Type B pancreatic cell (in vitro differentiated cells): ENCODE measurements at regions not wholly inside any gene's neighbourhood (a gene's known extent, or its start where the extent isn't known, plus 50 kb on each side); places are given as distances from the start of the nearest gene placed in this dataset.

Experiments used
- DNase-seq: peaks from one replicate; pipeline ENCODE4 v3.0.0; 2021; ENCODE audit warnings: mixed read lengths; ENCODE audit not compliant: unreplicated experiment; ENCODE audit errors: extremely low spot score
- H3K27ac Mint-ChIP-seq: 2 replicates; pipeline ENCODE4 v1.8.0; 2021; ENCODE audit warnings: mild to moderate bottlenecking, mixed read lengths
- H3K27me3 Mint-ChIP-seq: 2 replicates; pipeline ENCODE4 v1.8.0; 2021; ENCODE audit warnings: mixed read lengths
- H3K36me3 Mint-ChIP-seq: 2 replicates; pipeline ENCODE4 v1.8.0; 2021; ENCODE audit warnings: mixed read lengths
- H3K4me1 Mint-ChIP-seq: one replicate; pipeline ENCODE4 v1.8.0; 2021; ENCODE audit warnings: mixed read lengths; ENCODE audit not compliant: unreplicated experiment
- H3K4me3 Mint-ChIP-seq: 2 replicates; pipeline ENCODE4 v1.8.0; 2021; ENCODE audit warnings: mild to moderate bottlenecking, mixed read lengths
- H3K9me3 Mint-ChIP-seq: 2 replicates; pipeline ENCODE4 v1.8.0; 2021; ENCODE audit warnings: mixed read lengths
- CTCF ChIP-seq: fragments of 200-600 bp; sonication (generic); conservative IDR thresholded peaks from 2 replicates; pipeline ENCODE4 v1.5.0; 2021; ENCODE audit warnings: antibody characterized with exemption, mild to moderate bottlenecking

DNA sequence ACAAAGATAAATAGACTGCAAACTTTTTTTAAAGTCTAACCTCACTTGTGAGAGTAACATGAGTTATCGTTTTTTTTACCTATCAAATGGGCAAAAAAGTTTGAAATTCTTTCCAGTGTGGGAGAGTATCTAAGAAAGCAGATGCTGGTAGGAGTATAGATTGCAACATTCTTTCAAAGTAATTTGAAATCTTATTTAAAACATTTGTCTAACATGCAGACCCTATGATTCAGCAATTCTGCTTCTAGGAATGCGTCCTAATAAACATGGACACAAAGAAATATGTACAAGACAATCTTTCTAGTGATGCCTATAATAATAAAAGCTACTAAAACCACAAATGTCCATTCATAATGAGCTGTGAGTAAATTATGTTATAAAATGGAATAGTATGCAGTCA, 110.4 kb upstream of the TMCC3 start:
- no peak overlapping the region for H3K27ac Mint-ChIP-seq
- TF ChIP-seq CTCF = no peak
- H3K27me3 Mint-ChIP-seq = no peaks in the 10 kb centered on the region
- H3K4me3 Mint-ChIP-seq = no peak overlapping the region
- no peak for DNase-seq
- no peaks in the 10 kb centered on the region for H3K9me3 Mint-ChIP-seq
- no peaks in the 10 kb centered on the region for H3K36me3 Mint-ChIP-seq
- peaks cover 10% of the 10 kb centered on the region for H3K4me1 Mint-ChIP-seq

- no peak for TF ChIP-seq CTCF
- Mint-ChIP-seq H3K9me3 (no peaks in the 10 kb centered on the region), H3K4me3 (no peak overlapping the region), H3K4me1 (peaks cover 27% of the 10 kb centered on the region), H3K36me3 (no peaks in the 10 kb centered on the region), H3K27ac (no peak overlapping the region), H3K27me3 (peaks cover 13% of the 10 kb centered on the region)
- DNase-seq = no peak
Observed at GRCh38 chr12:94756789-94757188, 106.4 kb upstream of the TMCC3 start.

DNA sequence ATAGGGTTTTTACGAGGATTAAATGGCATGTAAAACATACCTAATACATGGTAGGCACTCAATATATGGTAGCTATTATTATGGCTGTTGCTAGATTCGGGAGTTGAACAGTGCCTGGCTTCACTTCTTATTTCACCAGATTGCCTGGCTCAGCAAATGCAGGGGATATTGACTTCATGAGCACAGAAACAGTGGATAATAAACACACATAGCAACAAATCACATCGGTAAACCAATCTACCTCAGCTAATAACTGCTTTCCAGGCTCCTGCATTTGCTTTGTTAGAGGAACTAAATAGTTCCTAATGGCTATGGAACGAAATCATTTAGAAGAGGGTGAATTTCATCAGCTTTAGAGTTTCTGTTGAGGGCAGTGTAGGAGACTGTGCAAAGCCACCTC, 105.2 kb upstream of the TMCC3 start:
- H3K9me3 Mint-ChIP-seq = no peaks in the 10 kb centered on the region
- no peak for TF ChIP-seq CTCF
- no peaks in the 10 kb centered on the region for H3K36me3 Mint-ChIP-seq

GRCh38 chr12:94754653-94755052, 104.3 kb upstream of the TMCC3 start:
- TF ChIP-seq CTCF = peak; percentile 32
- Mint-ChIP-seq H3K27me3 (peaks cover 17% of the 10 kb centered on the region), H3K4me3 (no peak overlapping the region), H3K27ac (no peak overlapping the region), H3K4me1 (peaks cover 32% of the 10 kb centered on the region), H3K36me3 (no peaks in the 10 kb centered on the region), H3K9me3 (no peaks in the 10 kb centered on the region)
- DNase-seq = no peak

More for the DNA sequence above, 105.2 kb upstream of the TMCC3 start:
- no peak for DNase-seq
- no peak overlapping the region for H3K27ac Mint-ChIP-seq
- H3K4me1 Mint-ChIP-seq = peaks cover 32% of the 10 kb centered on the region
- peaks cover 13% of the 10 kb centered on the region for H3K27me3 Mint-ChIP-seq
- no peak overlapping the region for H3K4me3 Mint-ChIP-seq

GRCh38 chr12:94753036-94753679, 102.8 kb upstream of the TMCC3 start:
- TF ChIP-seq CTCF = no peak
- H3K27ac Mint-ChIP-seq = no peak overlapping the region
- no peaks in the 10 kb centered on the region for H3K36me3 Mint-ChIP-seq
- no peak for DNase-seq
- H3K9me3 Mint-ChIP-seq = no peaks in the 10 kb centered on the region
- H3K27me3 Mint-ChIP-seq = peaks cover 20% of the 10 kb centered on the region
- H3K4me3 Mint-ChIP-seq = no peak overlapping the region
- peaks cover 32% of the 10 kb centered on the region for H3K4me1 Mint-ChIP-seq

DNA sequence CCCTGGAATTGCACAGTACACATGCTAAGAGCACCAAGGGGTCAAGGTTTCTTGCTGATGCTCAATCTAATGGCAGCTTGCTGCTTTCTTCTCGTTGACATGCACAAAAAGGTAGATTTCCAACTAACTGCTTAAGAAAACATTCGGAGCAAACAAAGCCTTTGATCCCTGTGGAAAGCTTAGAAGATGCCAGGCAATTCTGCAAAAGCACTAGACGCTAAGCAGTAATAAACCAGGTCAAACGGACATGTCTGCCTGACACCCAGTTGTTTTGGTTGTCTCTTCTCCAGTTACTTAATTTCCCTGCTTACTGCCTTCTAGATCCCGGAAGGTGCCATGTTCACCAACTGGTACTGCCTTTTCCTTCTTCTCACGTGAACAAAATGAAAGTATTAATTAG, 100.5 kb upstream of the TMCC3 start:
- H3K36me3 Mint-ChIP-seq = no peaks in the 10 kb centered on the region
- H3K4me3 Mint-ChIP-seq = no peak overlapping the region
- TF ChIP-seq CTCF = no peak
- H3K27ac Mint-ChIP-seq = no peak overlapping the region
- peaks cover 26% of the 10 kb centered on the region for H3K27me3 Mint-ChIP-seq
- peaks cover 27% of the 10 kb centered on the region for H3K4me1 Mint-ChIP-seq
- no peaks in the 10 kb centered on the region for H3K9me3 Mint-ChIP-seq
- no peak for DNase-seq
